NCI-H2196 (cell line): ENCODE measurements at regions not wholly inside any gene's neighbourhood (a gene's known extent, or its start where the extent isn't known, plus 50 kb on each side); places are given as distances from the start of the nearest gene placed in this dataset.

Experiments used
- DNase-seq: peaks from one replicate; lab custom pipeline; 2025; ENCODE audit not compliant: unreplicated experiment; lab: John Stamatoyannopoulos, UW

- DNase-seq, result peak; percentile 62
These were observed 50.7 kb upstream of the PNMA8B start for GRCh38 chr19:46546194-46546896.

- no peak for DNase-seq
These were observed 50.4 kb upstream of the CALM3 start for GRCh38 chr19:46550684-46551083.

GRCh38 chr19:46551164-46551563 is 50.0 kb upstream of the CALM3 start:
- no peak for DNase-seq
